ENCODE measurements at regions not wholly inside any gene's neighbourhood (a gene's known extent, or its start where the extent isn't known, plus 50 kb on each side); places are given as distances from the start of the nearest gene placed in this dataset.

DNA sequence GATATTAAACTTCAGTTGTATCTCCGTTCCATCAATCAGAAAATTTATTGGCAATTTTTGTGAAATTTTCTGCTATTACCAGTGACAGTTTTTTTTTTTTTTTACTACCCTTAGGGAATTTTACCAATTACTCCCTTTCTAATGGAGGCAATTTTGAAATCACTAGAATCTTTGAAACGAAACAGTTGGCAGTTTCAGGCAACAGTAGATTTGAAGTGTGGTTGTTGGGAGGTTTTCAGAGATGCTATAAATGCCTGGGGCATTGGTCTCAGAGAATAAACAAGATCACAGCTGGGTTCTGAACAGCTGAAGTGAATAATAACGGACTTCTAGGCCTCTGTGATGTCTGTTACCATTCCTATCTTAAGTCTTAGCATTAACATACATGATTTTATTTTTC, 535.9 kb upstream of the POT1 start:
- H3K79me2 ChIP-seq (ENCODE audit: control insufficient read depth, insufficient read depth, low read length): no peaks in the 10 kb centered on the region
- no peak for FAIRE-seq
- ChIA-PET POLR2A (no interaction called here), CTCF (ENCODE audit: low intra/inter-chr PET ratio) (no interaction called here)
- H3K36me3 ChIP-seq (ENCODE audit: control insufficient read depth, insufficient read depth, low read length): no peaks in the 10 kb centered on the region
- DNase-seq (ENCODE audit: extremely low read depth in 1 of 4, low spot score in 3 of 4): no peak
- H3K9me3 ChIP-seq (replicated peaks; ENCODE audit: control insufficient read depth, insufficient read depth, low read depth, low read length): no peaks in the 10 kb centered on the region; the same call in 1 of the 2 replicates
- H4K20me1 ChIP-seq (replicated peaks; ENCODE audit: control insufficient read depth, insufficient read depth, low read length): no peaks in the 10 kb centered on the region
- no peak overlapping the region for H3K4me3 ChIP-seq
- no peaks in the 10 kb centered on the region for H3K9me1 ChIP-seq (ENCODE audit: control insufficient read depth, insufficient read depth, low read length)
- no peaks in the 10 kb centered on the region for H3K4me1 ChIP-seq (replicated peaks in 1 of 2; ENCODE audit: control insufficient read depth in 2 of 2, insufficient read depth in 2 of 2, low read length in 2 of 2)
- ATAC-seq: no peak
- no peaks in the 10 kb centered on the region for H3K27me3 ChIP-seq (ENCODE audit: control insufficient read depth in 2 of 2, insufficient read depth in 2 of 2, low read length in 2 of 2)
- in situ Hi-C loops (cut with MboI): no loop called here
- 9% methylated on average over 3 of the region's 3 CpGs for WGBS (ENCODE audit: insufficient coverage, low coverage, missing lambda C conversion rate)
- intact Hi-C loops (cut with micrococcal nuclease): no loop called here
- H3K4me2 ChIP-seq (ENCODE audit: insufficient read depth, low read length): no peak overlapping the region
- BruUV-seq (replicated peaks): no TSS peak
- no peak overlapping the region for H3K9ac ChIP-seq (ENCODE audit: insufficient read depth in 1 of 2, low read depth in 2 of 2, low read length in 2 of 2)
- H2AFZ ChIP-seq (ENCODE audit: low read depth, low read length): no peak overlapping the region
- no peak overlapping the region for H3K27ac ChIP-seq (ENCODE audit: extremely low read depth, low read depth, low read length)
- TF ChIP-seq SREBF2 (CRISPR knock-in tag; IDR thresholded peaks at IDR 0.05): no peak
- TF ChIP-seq TARDBP (IDR thresholded peaks at IDR 0.05): no peak
- TF ChIP-seq ZNF551 (CRISPR knock-in tag; IDR thresholded peaks at IDR 0.05): no peak
- no peak for TF ChIP-seq ZNF76 (CRISPR knock-in tag; IDR thresholded peaks at IDR 0.05; ENCODE audit: borderline replicate concordance)
- no peak for TF ChIP-seq MEF2D (tag; conservative IDR thresholded peaks at IDR 0.05; ENCODE audit: low read depth)
- TF ChIP-seq TOE1 (IDR thresholded peaks at IDR 0.05; ENCODE audit: borderline replicate concordance): no peak
- TF ChIP-seq TOE1 (CRISPR knock-in tag; IDR thresholded peaks at IDR 0.05; ENCODE audit: borderline replicate concordance, low read depth): no peak
- TF ChIP-seq KAT2B (IDR thresholded peaks at IDR 0.05; ENCODE audit: low read depth, low read length): no peak
- TF ChIP-seq, protein P1, sequence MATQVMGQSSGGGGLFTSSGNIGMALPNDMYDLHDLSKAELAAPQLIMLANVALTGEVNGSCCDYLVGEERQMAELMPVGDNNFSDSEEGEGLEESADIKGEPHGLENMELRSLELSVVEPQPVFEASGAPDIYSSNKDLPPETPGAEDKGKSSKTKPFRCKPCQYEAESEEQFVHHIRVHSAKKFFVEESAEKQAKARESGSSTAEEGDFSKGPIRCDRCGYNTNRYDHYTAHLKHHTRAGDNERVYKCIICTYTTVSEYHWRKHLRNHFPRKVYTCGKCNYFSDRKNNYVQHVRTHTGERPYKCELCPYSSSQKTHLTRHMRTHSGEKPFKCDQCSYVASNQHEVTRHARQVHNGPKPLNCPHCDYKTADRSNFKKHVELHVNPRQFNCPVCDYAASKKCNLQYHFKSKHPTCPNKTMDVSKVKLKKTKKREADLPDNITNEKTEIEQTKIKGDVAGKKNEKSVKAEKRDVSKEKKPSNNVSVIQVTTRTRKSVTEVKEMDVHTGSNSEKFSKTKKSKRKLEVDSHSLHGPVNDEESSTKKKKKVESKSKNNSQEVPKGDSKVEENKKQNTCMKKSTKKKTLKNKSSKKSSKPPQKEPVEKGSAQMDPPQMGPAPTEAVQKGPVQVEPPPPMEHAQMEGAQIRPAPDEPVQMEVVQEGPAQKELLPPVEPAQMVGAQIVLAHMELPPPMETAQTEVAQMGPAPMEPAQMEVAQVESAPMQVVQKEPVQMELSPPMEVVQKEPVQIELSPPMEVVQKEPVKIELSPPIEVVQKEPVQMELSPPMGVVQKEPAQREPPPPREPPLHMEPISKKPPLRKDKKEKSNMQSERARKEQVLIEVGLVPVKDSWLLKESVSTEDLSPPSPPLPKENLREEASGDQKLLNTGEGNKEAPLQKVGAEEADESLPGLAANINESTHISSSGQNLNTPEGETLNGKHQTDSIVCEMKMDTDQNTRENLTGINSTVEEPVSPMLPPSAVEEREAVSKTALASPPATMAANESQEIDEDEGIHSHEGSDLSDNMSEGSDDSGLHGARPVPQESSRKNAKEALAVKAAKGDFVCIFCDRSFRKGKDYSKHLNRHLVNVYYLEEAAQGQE (IDR thresholded peaks at IDR 0.05; ENCODE audit: borderline replicate concordance): no peak
- TF ChIP-seq, protein P1 (CRISPR knock-in tag; IDR thresholded peaks at IDR 0.05; ENCODE audit: low read depth): no peak
- no peak for TF ChIP-seq ZNF695 (CRISPR knock-in tag; IDR thresholded peaks at IDR 0.05)
- no peak for TF ChIP-seq IRF9 (tag; IDR thresholded peaks at IDR 0.05)
- TF ChIP-seq, protein P2, sequence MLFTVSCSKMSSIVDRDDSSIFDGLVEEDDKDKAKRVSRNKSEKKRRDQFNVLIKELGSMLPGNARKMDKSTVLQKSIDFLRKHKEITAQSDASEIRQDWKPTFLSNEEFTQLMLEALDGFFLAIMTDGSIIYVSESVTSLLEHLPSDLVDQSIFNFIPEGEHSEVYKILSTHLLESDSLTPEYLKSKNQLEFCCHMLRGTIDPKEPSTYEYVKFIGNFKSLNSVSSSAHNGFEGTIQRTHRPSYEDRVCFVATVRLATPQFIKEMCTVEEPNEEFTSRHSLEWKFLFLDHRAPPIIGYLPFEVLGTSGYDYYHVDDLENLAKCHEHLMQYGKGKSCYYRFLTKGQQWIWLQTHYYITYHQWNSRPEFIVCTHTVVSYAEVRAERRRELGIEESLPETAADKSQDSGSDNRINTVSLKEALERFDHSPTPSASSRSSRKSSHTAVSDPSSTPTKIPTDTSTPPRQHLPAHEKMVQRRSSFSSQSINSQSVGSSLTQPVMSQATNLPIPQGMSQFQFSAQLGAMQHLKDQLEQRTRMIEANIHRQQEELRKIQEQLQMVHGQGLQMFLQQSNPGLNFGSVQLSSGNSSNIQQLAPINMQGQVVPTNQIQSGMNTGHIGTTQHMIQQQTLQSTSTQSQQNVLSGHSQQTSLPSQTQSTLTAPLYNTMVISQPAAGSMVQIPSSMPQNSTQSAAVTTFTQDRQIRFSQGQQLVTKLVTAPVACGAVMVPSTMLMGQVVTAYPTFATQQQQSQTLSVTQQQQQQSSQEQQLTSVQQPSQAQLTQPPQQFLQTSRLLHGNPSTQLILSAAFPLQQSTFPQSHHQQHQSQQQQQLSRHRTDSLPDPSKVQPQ (CRISPR knock-in tag; IDR thresholded peaks at IDR 0.05; ENCODE audit: borderline replicate concordance): no peak
